Urinary bladder (tissue), 3 donors: ENCODE measurements at regions not wholly inside any gene's neighbourhood (a gene's known extent, or its start where the extent isn't known, plus 50 kb on each side); places are given as distances from the start of the nearest gene placed in this dataset.
"Not testable (repeated sequence)": the region's sequence is repeated elsewhere in the genome, so short reads cannot be mapped to it uniquely, and the experiment has no call there.

Source experiments
- DNase-seq: peaks from one replicate; pipeline ENCODE4 v3.0.0-alpha.2; 2015; ENCODE audit errors: extremely low spot score
- H3K27ac ChIP-seq: one replicate; pipeline ENCODE4 v1.5.1; 2013; ENCODE audit warnings: low read depth, mild to moderate bottlenecking, moderate library complexity
- H3K36me3 ChIP-seq: one replicate; pipeline ENCODE4 v1.6.1; 2013; ENCODE audit warnings: mild to moderate bottlenecking, moderate library complexity; ENCODE audit not compliant: insufficient read depth
- H3K4me1 ChIP-seq: one replicate; pipeline ENCODE4 v1.6.1; 2013; ENCODE audit warnings: mild to moderate bottlenecking, moderate library complexity; ENCODE audit not compliant: insufficient read depth
- H3K4me3 ChIP-seq: one replicate; pipeline ENCODE4 v1.5.1; 2013; ENCODE audit warnings: low read depth, low read length
- WGBS: extraction: QIAGEN DNeasy Blood & Tissue Kit; methylation state at CpG from one replicate; pipeline ENCODE4 v1.1.7; 2013; 5-methylcytosine and 5-hydroxymethylcytosine counted together
- donor health status: healthy with polysubstance abuse.
- donor health status: healthy.

GRCh38 chr7:16249204-16249603 is 172.1 kb downstream of the CRPPA start:
- not testable (repeated sequence) for H3K27ac ChIP-seq, H3K4me3 ChIP-seq, H3K36me3 ChIP-seq, H3K4me1 ChIP-seq, DNase-seq
- 98% methylated on average over 7 of the region's 7 CpGs for WGBS

- not testable (repeated sequence) for H3K27ac ChIP-seq, DNase-seq, H3K4me1 ChIP-seq, H3K36me3 ChIP-seq, H3K4me3 ChIP-seq
- 98% methylated on average over 6 of the region's 6 CpGs for WGBS
Measured at GRCh38 chr7:16248556-16248955, 172.8 kb downstream of the CRPPA start.

- no peak for DNase-seq
- Histone ChIP-seq H3K4me1 (no peaks in the 10 kb centered on the region), H3K4me3 (no peak overlapping the region), H3K36me3 (no peaks in the 10 kb centered on the region), H3K27ac (no peak overlapping the region)
- 91% methylated on average over 3 of the region's 3 CpGs for WGBS
Measured at GRCh38 chr7:16244469-16244868, 176.9 kb downstream of the CRPPA start.

- DNase-seq: no peak
- Histone ChIP-seq H3K4me1 (no peaks in the 10 kb centered on the region), H3K4me3 (no peak overlapping the region), H3K27ac (no peak overlapping the region), H3K36me3 (no peaks in the 10 kb centered on the region)
- 94% methylated on average over 4 of the region's 4 CpGs for WGBS
Measured at GRCh38 chr7:16242920-16243319, 178.4 kb downstream of the CRPPA start.

GRCh38 chr7:16241017-16241416 is 180.3 kb downstream of the CRPPA start:
- Histone ChIP-seq H3K27ac (no peak overlapping the region), H3K4me1 (no peaks in the 10 kb centered on the region), H3K4me3 (no peak overlapping the region), H3K36me3 (no peaks in the 10 kb centered on the region)
- no peak for DNase-seq

- Histone ChIP-seq H3K4me1 (no peaks in the 10 kb centered on the region), H3K27ac (no peak overlapping the region), H3K36me3 (no peaks in the 10 kb centered on the region), H3K4me3 (no peak overlapping the region)
- DNase-seq: no peak
Measured at GRCh38 chr7:16236381-16236780, 185.0 kb downstream of the CRPPA start.

GRCh38 chr7:16235147-16236114 is 185.9 kb downstream of the CRPPA start:
- H3K36me3 ChIP-seq: no peaks in the 10 kb centered on the region
- H3K4me3 ChIP-seq: no peak overlapping the region
- 84% methylated on average over 5 of the region's 5 CpGs for WGBS
- no peak overlapping the region for H3K27ac ChIP-seq
- no peak for DNase-seq
- H3K4me1 ChIP-seq: no peaks in the 10 kb centered on the region

- Histone ChIP-seq H3K36me3 (no peaks in the 10 kb centered on the region), H3K4me1 (no peaks in the 10 kb centered on the region), H3K4me3 (no peak overlapping the region), H3K27ac (no peak overlapping the region)
- WGBS: 54% methylated on average over 2 of the region's 2 CpGs
- DNase-seq: no peak
Measured at GRCh38 chr7:16234493-16235146, 186.7 kb downstream of the CRPPA start.

- Histone ChIP-seq H3K36me3 (no peaks in the 10 kb centered on the region), H3K4me1 (no peaks in the 10 kb centered on the region), H3K4me3 (no peak overlapping the region), H3K27ac (no peak overlapping the region)
- no peak for DNase-seq
- WGBS: 90% methylated on average over 2 of the region's 2 CpGs
Measured at GRCh38 chr7:16233517-16233916, 187.8 kb downstream of the CRPPA start.

- DNase-seq: no peak
- H3K4me1 ChIP-seq: no peaks in the 10 kb centered on the region
- H3K27ac ChIP-seq: no peak overlapping the region
- no peak overlapping the region for H3K4me3 ChIP-seq
- H3K36me3 ChIP-seq: no peaks in the 10 kb centered on the region
- 99% methylated on average over 1 of the region's 1 CpG for WGBS
Measured at GRCh38 chr7:16232273-16232672, 189.1 kb downstream of the CRPPA start.

GRCh38 chr7:16223963-16224707 is 197.2 kb downstream of the CRPPA start:
- Histone ChIP-seq H3K4me3 (no peak overlapping the region), H3K4me1 (no peaks in the 10 kb centered on the region), H3K36me3 (no peaks in the 10 kb centered on the region), H3K27ac (no peak overlapping the region)
- DNase-seq: no peak
- WGBS: 66% methylated on average over 8 of the region's 8 CpGs

- Histone ChIP-seq H3K4me3 (no peak overlapping the region), H3K4me1 (no peaks in the 10 kb centered on the region), H3K36me3 (no peaks in the 10 kb centered on the region), H3K27ac (no peak overlapping the region)
- DNase-seq: no peak
- WGBS: 72% methylated on average over 3 of the region's 3 CpGs
Measured at GRCh38 chr7:16212610-16213009, 208.7 kb downstream of the CRPPA start.

- 82% methylated on average over 4 of the region's 4 CpGs for WGBS
- H3K4me3 ChIP-seq: no peak overlapping the region
- H3K36me3 ChIP-seq: no peaks in the 10 kb centered on the region
- no peaks in the 10 kb centered on the region for H3K4me1 ChIP-seq
- H3K27ac ChIP-seq: no peak overlapping the region
- no peak for DNase-seq
Measured at GRCh38 chr7:16212032-16212431, 209.3 kb downstream of the CRPPA start.
